ENCODE measurements at regions not wholly inside any gene's neighbourhood (a gene's known extent, or its start where the extent isn't known, plus 50 kb on each side); places are given as distances from the start of the nearest gene placed in this dataset.
A peak's percentile ranks its signal among the peaks of the same experiment; 100 is the strongest.

DNA sequence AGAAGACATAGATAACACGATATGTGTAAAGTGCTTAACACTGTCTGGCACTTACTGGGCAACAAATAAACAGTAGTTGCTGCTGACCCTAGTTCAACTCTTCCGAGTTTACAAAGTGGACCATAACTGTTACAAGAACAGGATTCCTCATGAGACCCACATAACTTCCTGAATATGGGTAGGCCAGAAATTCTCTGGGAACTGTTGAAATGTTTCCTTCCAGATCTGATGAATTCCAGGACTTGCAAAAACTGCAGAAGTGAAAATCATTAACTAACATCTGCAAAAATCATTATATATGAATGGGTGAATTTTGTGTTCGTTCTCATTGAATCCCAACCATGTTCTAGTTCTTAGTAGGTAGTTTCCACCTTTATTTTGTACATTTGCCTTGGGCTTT is 181.7 kb upstream of the MME start:
- Histone ChIP-seq H3K18ac (ENCODE audit: low read depth in 1 of 2, low read length in 2 of 2) (no peak overlapping the region), H3K14ac (ENCODE audit: low read length in 2 of 2) (no peak overlapping the region), H4K91ac (ENCODE audit: low read length) (no peak overlapping the region), H3K4me2 (ENCODE audit: low read length, poor library complexity, severe bottlenecking) (no peak overlapping the region), H3K4me1 (ENCODE audit: control insufficient read depth, insufficient read depth, low read depth, low read length) (no peaks in the 10 kb centered on the region), H2AK5ac (ENCODE audit: low read length, severe bottlenecking) (no peak overlapping the region), H3K9me3 (ENCODE audit: control insufficient read depth, low read length) (no peaks in the 10 kb centered on the region), H3K23ac (ENCODE audit: low read length in 2 of 2) (no peak overlapping the region), H2BK120ac (ENCODE audit: low read depth, low read length) (no peak overlapping the region), H3K9ac (ENCODE audit: low read length) (peak overlapping the region; percentile 75), H3K27me3 (ENCODE audit: control insufficient read depth in 1 of 2, insufficient read depth in 1 of 2, low read length in 2 of 2) (no peaks in the 10 kb centered on the region), H2BK5ac (ENCODE audit: low read depth, low read length, poor library complexity, severe bottlenecking) (no peak overlapping the region), H3K36me3 (ENCODE audit: control insufficient read depth in 1 of 2, insufficient read depth in 2 of 2, low read depth in 1 of 2, low read length in 2 of 2) (no peaks in the 10 kb centered on the region), H3K4ac (ENCODE audit: low read depth in 1 of 2, low read length in 2 of 2) (no peak overlapping the region), H2AFZ (ENCODE audit: low read depth, low read length) (no peak overlapping the region), H3K27ac (ENCODE audit: low read length, poor library complexity, severe bottlenecking) (no peak overlapping the region), H2BK12ac (ENCODE audit: low read length in 2 of 2) (no peak overlapping the region), H2BK15ac (ENCODE audit: low read depth, poor library complexity, severe bottlenecking) (no peak overlapping the region), H4K8ac (ENCODE audit: low read length) (no peak overlapping the region), H3K4me3 (ENCODE audit: insufficient read depth in 1 of 2, low read depth in 1 of 2, low read length in 2 of 2) (no peak overlapping the region), H3K79me1 (replicated peaks; ENCODE audit: low read length, poor library complexity, severe bottlenecking) (no peaks in the 10 kb centered on the region)
- peak; percentile 18 for DNase-seq
- 25% methylated on average over 2 of the region's 3 CpGs for WGBS

GRCh38 chr3:154893813-154894212 is 186.3 kb upstream of the MME start:
- H4K8ac ChIP-seq (ENCODE audit: low read length): no peak overlapping the region
- H3K4me3 ChIP-seq (ENCODE audit: insufficient read depth in 1 of 2, low read depth in 1 of 2, low read length in 2 of 2): no peak overlapping the region
- no peaks in the 10 kb centered on the region for H3K4me1 ChIP-seq (ENCODE audit: control insufficient read depth, insufficient read depth, low read depth, low read length)
- H3K4me2 ChIP-seq (ENCODE audit: low read length, poor library complexity, severe bottlenecking): no peak overlapping the region
- H3K18ac ChIP-seq (ENCODE audit: low read depth in 1 of 2, low read length in 2 of 2): no peak overlapping the region
- WGBS: 97% methylated on average over 6 of the region's 6 CpGs
- H2BK120ac ChIP-seq (ENCODE audit: low read depth, low read length): no peak overlapping the region
- H3K9me3 ChIP-seq (ENCODE audit: control insufficient read depth, low read length): no peaks in the 10 kb centered on the region
- H3K27ac ChIP-seq (ENCODE audit: low read length, poor library complexity, severe bottlenecking): no peak overlapping the region
- no peak overlapping the region for H2AFZ ChIP-seq (ENCODE audit: low read depth, low read length)
- peaks cover 0 to 2% of the 10 kb centered on the region in 2 experiments for H3K36me3 ChIP-seq (ENCODE audit: control insufficient read depth in 1 of 2, insufficient read depth in 2 of 2, low read depth in 1 of 2, low read length in 2 of 2)
- H3K4ac ChIP-seq (ENCODE audit: low read depth in 1 of 2, low read length in 2 of 2): no peak overlapping the region
- H4K91ac ChIP-seq (ENCODE audit: low read length): no peak overlapping the region
- no peaks in the 10 kb centered on the region for H3K79me1 ChIP-seq (replicated peaks; ENCODE audit: low read length, poor library complexity, severe bottlenecking)
- H3K23ac ChIP-seq (ENCODE audit: low read length in 2 of 2): no peak overlapping the region
- H3K27me3 ChIP-seq (ENCODE audit: control insufficient read depth in 1 of 2, insufficient read depth in 1 of 2, low read length in 2 of 2): no peaks in the 10 kb centered on the region
- H2AK5ac ChIP-seq (ENCODE audit: low read length, severe bottlenecking): no peak overlapping the region
- no peak overlapping the region for H3K14ac ChIP-seq (ENCODE audit: low read length in 2 of 2)
- H2BK15ac ChIP-seq (ENCODE audit: low read depth, poor library complexity, severe bottlenecking): no peak overlapping the region
- H2BK12ac ChIP-seq (ENCODE audit: low read length in 2 of 2): no peak overlapping the region
- no peak overlapping the region for H2BK5ac ChIP-seq (ENCODE audit: low read depth, low read length, poor library complexity, severe bottlenecking)
- no peak overlapping the region for H3K9ac ChIP-seq (ENCODE audit: low read length)
- DNase-seq: no peak

GRCh38 chr3:154889227-154889634 is 190.9 kb upstream of the MME start:
- H3K27me3 ChIP-seq (ENCODE audit: control insufficient read depth in 1 of 2, insufficient read depth in 1 of 2, low read length in 2 of 2): no peaks in the 10 kb centered on the region
- H3K14ac ChIP-seq (ENCODE audit: low read length in 2 of 2): no peak overlapping the region
- H3K9ac ChIP-seq (ENCODE audit: low read length): no peak overlapping the region
- peak overlapping the region in 1 of 2 experiments; percentile 18 for H2BK12ac ChIP-seq (ENCODE audit: low read length in 2 of 2)
- H2AK5ac ChIP-seq (ENCODE audit: low read length, severe bottlenecking): no peak overlapping the region
- no peaks in the 10 kb centered on the region for H3K9me3 ChIP-seq (ENCODE audit: control insufficient read depth, low read length)
- H4K91ac ChIP-seq (ENCODE audit: low read length): no peak overlapping the region
- H3K36me3 ChIP-seq (ENCODE audit: control insufficient read depth in 1 of 2, insufficient read depth in 2 of 2, low read depth in 1 of 2, low read length in 2 of 2): peaks cover 0 to 2% of the 10 kb centered on the region in 2 experiments
- H2AFZ ChIP-seq (ENCODE audit: low read depth, low read length): no peak overlapping the region
- DNase-seq: no peak
- no peak overlapping the region for H4K8ac ChIP-seq (ENCODE audit: low read length)
- no peak overlapping the region for H3K23ac ChIP-seq (ENCODE audit: low read length in 2 of 2)
- no peaks in the 10 kb centered on the region for H3K79me1 ChIP-seq (replicated peaks; ENCODE audit: low read length, poor library complexity, severe bottlenecking)
- H3K18ac ChIP-seq (ENCODE audit: low read depth in 1 of 2, low read length in 2 of 2): no peak overlapping the region
- H2BK15ac ChIP-seq (ENCODE audit: low read depth, poor library complexity, severe bottlenecking): no peak overlapping the region
- H2BK5ac ChIP-seq (ENCODE audit: low read depth, low read length, poor library complexity, severe bottlenecking): no peak overlapping the region
- no peak overlapping the region for H3K4me2 ChIP-seq (ENCODE audit: low read length, poor library complexity, severe bottlenecking)
- H3K4me1 ChIP-seq (ENCODE audit: control insufficient read depth, insufficient read depth, low read depth, low read length): no peaks in the 10 kb centered on the region
- no peak overlapping the region for H2BK120ac ChIP-seq (ENCODE audit: low read depth, low read length)
- no peak overlapping the region for H3K27ac ChIP-seq (ENCODE audit: low read length, poor library complexity, severe bottlenecking)
- no peak overlapping the region for H3K4me3 ChIP-seq (ENCODE audit: insufficient read depth in 1 of 2, low read depth in 1 of 2, low read length in 2 of 2)
- no peak overlapping the region for H3K4ac ChIP-seq (ENCODE audit: low read depth in 1 of 2, low read length in 2 of 2)
- WGBS: 96% methylated on average over 35 of the region's 36 CpGs

GRCh38 chr3:154887869-154888268 is 192.2 kb upstream of the MME start:
- Histone ChIP-seq H3K36me3 (ENCODE audit: control insufficient read depth in 1 of 2, insufficient read depth in 2 of 2, low read depth in 1 of 2, low read length in 2 of 2) (peaks cover 0 to 2% of the 10 kb centered on the region in 2 experiments), H3K9me3 (ENCODE audit: control insufficient read depth, low read length) (peaks cover 6% of the 10 kb centered on the region), H3K79me1 (replicated peaks; ENCODE audit: low read length, poor library complexity, severe bottlenecking) (no peaks in the 10 kb centered on the region), H3K14ac (ENCODE audit: low read length in 2 of 2) (no peak overlapping the region), H2BK15ac (ENCODE audit: low read depth, poor library complexity, severe bottlenecking) (no peak overlapping the region), H2BK120ac (ENCODE audit: low read depth, low read length) (no peak overlapping the region), H2BK12ac (ENCODE audit: low read length in 2 of 2) (no peak overlapping the region), H3K18ac (ENCODE audit: low read depth in 1 of 2, low read length in 2 of 2) (no peak overlapping the region), H3K27me3 (ENCODE audit: control insufficient read depth in 1 of 2, insufficient read depth in 1 of 2, low read length in 2 of 2) (no peaks in the 10 kb centered on the region), H3K23ac (ENCODE audit: low read length in 2 of 2) (no peak overlapping the region), H4K91ac (ENCODE audit: low read length) (no peak overlapping the region), H2AK5ac (ENCODE audit: low read length, severe bottlenecking) (no peak overlapping the region), H3K27ac (ENCODE audit: low read length, poor library complexity, severe bottlenecking) (no peak overlapping the region), H3K4me1 (ENCODE audit: control insufficient read depth, insufficient read depth, low read depth, low read length) (no peaks in the 10 kb centered on the region), H2AFZ (ENCODE audit: low read depth, low read length) (no peak overlapping the region), H4K8ac (ENCODE audit: low read length) (no peak overlapping the region), H2BK5ac (ENCODE audit: low read depth, low read length, poor library complexity, severe bottlenecking) (no peak overlapping the region), H3K4ac (ENCODE audit: low read depth in 1 of 2, low read length in 2 of 2) (no peak overlapping the region), H3K9ac (ENCODE audit: low read length) (no peak overlapping the region), H3K4me2 (ENCODE audit: low read length, poor library complexity, severe bottlenecking) (no peak overlapping the region), H3K4me3 (ENCODE audit: insufficient read depth in 1 of 2, low read depth in 1 of 2, low read length in 2 of 2) (no peak overlapping the region)
- WGBS: 100% methylated on average over 3 of the region's 3 CpGs
- no peak for DNase-seq

Measured in mesenchymal stem cell (in vitro differentiated cells and primary cell).